Mesenchymal stem cell (in vitro differentiated cells and primary cell): ENCODE measurements at regions not wholly inside any gene's neighbourhood (a gene's known extent, or its start where the extent isn't known, plus 50 kb on each side); places are given as distances from the start of the nearest gene placed in this dataset.

Source experiments
- DNase-seq: peaks from one replicate; pipeline ENCODE4 v3.0.0-alpha.2; 2013
- H2AFZ ChIP-seq: one replicate; pipeline ENCODE4 v1.6.1; 2013; ENCODE audit warnings: low read depth, mild to moderate bottlenecking, control low read depth, inconsistent platforms, low read length, moderate library complexity
- H2AK5ac ChIP-seq: 2 replicates; pipeline ENCODE4 v1.6.1; 2013; ENCODE audit warnings: low read length, moderate library complexity, mild to moderate bottlenecking, inconsistent platforms; ENCODE audit not compliant: severe bottlenecking
- H2BK120ac ChIP-seq: one replicate; pipeline ENCODE4 v1.6.1; 2013; ENCODE audit warnings: low read depth, mild to moderate bottlenecking, inconsistent platforms, low read length, moderate library complexity
- H2BK12ac ChIP-seq, 2 experiments: one replicate each; pipeline ENCODE4 v1.6.1; 2013; ENCODE audit warnings: inconsistent platforms in 2 of 2, low read length in 2 of 2, mild to moderate bottlenecking in 2 of 2, moderate library complexity in 2 of 2, control low read depth in 1 of 2
- H2BK15ac ChIP-seq: one replicate; pipeline ENCODE4 v1.6.1; 2013; ENCODE audit warnings: mild to moderate bottlenecking, low read depth, inconsistent platforms; ENCODE audit not compliant: poor library complexity, severe bottlenecking
- H2BK5ac ChIP-seq: 2 replicates; pipeline ENCODE4 v1.6.1; 2013; ENCODE audit warnings: low read depth, mild to moderate bottlenecking, low read length, control low read depth, inconsistent platforms; ENCODE audit not compliant: poor library complexity, severe bottlenecking
- H3K14ac ChIP-seq, 2 experiments: one replicate each; pipeline ENCODE4 v1.6.1; 2013; ENCODE audit warnings: inconsistent platforms in 2 of 2, low read length in 2 of 2, control low read depth in 1 of 2, mild to moderate bottlenecking in 1 of 2, moderate library complexity in 1 of 2
- H3K18ac ChIP-seq, 2 experiments: one replicate each; pipeline ENCODE4 v1.6.1; 2013; ENCODE audit warnings: inconsistent platforms in 2 of 2, low read length in 2 of 2, control low read depth in 1 of 2, low read depth in 1 of 2, mild to moderate bottlenecking in 1 of 2
- H3K23ac ChIP-seq, 2 experiments: one replicate each; pipeline ENCODE4 v1.6.1; 2013; ENCODE audit warnings: inconsistent platforms in 2 of 2, low read length in 2 of 2, mild to moderate bottlenecking in 2 of 2, moderate library complexity in 2 of 2, control low read depth in 1 of 2
- H3K27ac ChIP-seq: 2 replicates; pipeline ENCODE4 v1.5.1; 2013; ENCODE audit warnings: mild to moderate bottlenecking, moderate library complexity, low read length, control low read depth, inconsistent platforms; ENCODE audit not compliant: poor library complexity, severe bottlenecking
- H3K27me3 ChIP-seq, 2 experiments: 2 replicates each; pipeline versions ENCODE4 v1.6.1 to v1.7.0; 2013; ENCODE audit warnings: low read length in 2 of 2, mild to moderate bottlenecking in 2 of 2, moderate library complexity in 2 of 2, control low read depth in 1 of 2, inconsistent platforms in 1 of 2; ENCODE audit not compliant: control insufficient read depth in 1 of 2, insufficient read depth in 1 of 2
- H3K36me3 ChIP-seq, 2 experiments: 2 replicates each; pipeline versions ENCODE4 v1.6.1 to v1.7.0; 2013; ENCODE audit warnings: low read length in 2 of 2, control low read depth in 1 of 2, inconsistent platforms in 1 of 2, low read depth in 1 of 2, mild to moderate bottlenecking in 1 of 2; ENCODE audit not compliant: insufficient read depth in 2 of 2, control insufficient read depth in 1 of 2
- H3K4ac ChIP-seq, 2 experiments: one replicate each; pipeline ENCODE4 v1.6.1; 2013; ENCODE audit warnings: inconsistent platforms in 2 of 2, low read length in 2 of 2, mild to moderate bottlenecking in 2 of 2, moderate library complexity in 2 of 2, control low read depth in 1 of 2, low read depth in 1 of 2
- H3K4me1 ChIP-seq: 2 replicates; pipeline ENCODE4 v1.6.1; 2013; ENCODE audit warnings: low read depth, low read length, control low read depth; ENCODE audit not compliant: control insufficient read depth, insufficient read depth
- H3K4me2 ChIP-seq: 2 replicates; pipeline ENCODE4 v1.6.1; 2013; ENCODE audit warnings: low read length, mild to moderate bottlenecking, inconsistent platforms; ENCODE audit not compliant: poor library complexity, severe bottlenecking
- H3K4me3 ChIP-seq, 2 experiments: 2 replicates each; pipeline versions ENCODE4 v1.5.1 to v1.7.0; 2013; ENCODE audit warnings: low read length in 2 of 2, mild to moderate bottlenecking in 2 of 2, control low read depth in 1 of 2, low read depth in 1 of 2; ENCODE audit not compliant: insufficient read depth in 1 of 2
- H3K79me1 ChIP-seq: replicated peaks from 2 replicates; pipeline ENCODE4 v1.6.1; 2013; ENCODE audit warnings: mild to moderate bottlenecking, control low read depth, low read length, inconsistent platforms; ENCODE audit not compliant: poor library complexity, severe bottlenecking
- H3K9ac ChIP-seq: 2 replicates; pipeline ENCODE4 v1.7.0; 2013; ENCODE audit warnings: mild to moderate bottlenecking, low read length, moderate library complexity
- H3K9me3 ChIP-seq: 2 replicates; pipeline ENCODE4 v1.7.0; 2013; ENCODE audit warnings: mild to moderate bottlenecking, low read length; ENCODE audit not compliant: control insufficient read depth
- H4K8ac ChIP-seq: one replicate; pipeline ENCODE4 v1.6.1; 2013; ENCODE audit warnings: inconsistent platforms, mild to moderate bottlenecking, low read length, moderate library complexity
- H4K91ac ChIP-seq: one replicate; pipeline ENCODE4 v1.6.1; 2013; ENCODE audit warnings: mild to moderate bottlenecking, low read length, inconsistent platforms
- whole genome bisulfite sequencing: methylation state at CpG from one replicate; pipeline ENCODE4 v1.1.7; 2013; ENCODE audit warnings: mixed read lengths; 5-methylcytosine and 5-hydroxymethylcytosine counted together

- Histone ChIP-seq H3K9ac (no peak overlapping the region), H4K8ac (no peak overlapping the region), H3K79me1 (no peaks in the 10 kb centered on the region), H3K36me3 (no peaks in the 10 kb centered on the region), H3K4ac (no peak overlapping the region), H3K4me3 (no peak overlapping the region), H3K27ac (no peak overlapping the region), H2BK5ac (no peak overlapping the region), H3K9me3 (no peaks in the 10 kb centered on the region), H3K4me2 (no peak overlapping the region), H4K91ac (no peak overlapping the region), H3K14ac (no peak overlapping the region), H3K18ac (no peak overlapping the region), H2BK12ac (no peak overlapping the region), H2BK15ac (no peak overlapping the region), H3K27me3 (no peaks in the 10 kb centered on the region), H2AK5ac (no peak overlapping the region), H3K23ac (no peak overlapping the region), H2BK120ac (no peak overlapping the region), H2AFZ (no peak overlapping the region), H3K4me1 (no peaks in the 10 kb centered on the region)
- 86% methylated on average over 1 of the region's 1 CpG for WGBS
- no peak for DNase-seq
Observed at GRCh38 chr14:27006570-27006969, 408.7 kb upstream of the NOVA1 start.

- H3K9me3 ChIP-seq, result no peaks in the 10 kb centered on the region
- H4K8ac ChIP-seq, result no peak overlapping the region
- H3K9ac ChIP-seq, result no peak overlapping the region
- H2BK5ac ChIP-seq, result no peak overlapping the region
- no peak overlapping the region for H2AFZ ChIP-seq
- no peak overlapping the region for H2BK15ac ChIP-seq
- H3K4ac ChIP-seq, result no peak overlapping the region
- H4K91ac ChIP-seq, result no peak overlapping the region
- no peak overlapping the region for H3K14ac ChIP-seq
- H2BK12ac ChIP-seq, result no peak overlapping the region
- H3K4me2 ChIP-seq, result no peak overlapping the region
- no peaks in the 10 kb centered on the region for H3K36me3 ChIP-seq
- H2BK120ac ChIP-seq, result no peak overlapping the region
- no peak overlapping the region for H3K23ac ChIP-seq
- no peak overlapping the region for H3K4me3 ChIP-seq
- H2AK5ac ChIP-seq, result no peak overlapping the region
- no peak overlapping the region for H3K18ac ChIP-seq
- H3K79me1 ChIP-seq, result no peaks in the 10 kb centered on the region
- no peak for DNase-seq
- H3K4me1 ChIP-seq, result no peaks in the 10 kb centered on the region
- no peak overlapping the region for H3K27ac ChIP-seq
- H3K27me3 ChIP-seq, result no peaks in the 10 kb centered on the region
Observed at GRCh38 chr14:27008187-27008586, 410.4 kb upstream of the NOVA1 start.

- Histone ChIP-seq H4K91ac (no peak overlapping the region), H4K8ac (no peak overlapping the region), H2BK15ac (no peak overlapping the region)
Observed at GRCh38 chr14:27012641-27013040, 414.8 kb upstream of the NOVA1 start.

GRCh38 chr14:27013678-27014077, 415.8 kb upstream of the NOVA1 start:
- Histone ChIP-seq H3K18ac (no peak overlapping the region), H3K9me3 (no peaks in the 10 kb centered on the region), H2BK120ac (no peak overlapping the region), H2AK5ac (no peak overlapping the region), H3K4me2 (no peak overlapping the region), H3K4ac (no peak overlapping the region), H2BK15ac (no peak overlapping the region), H2BK12ac (no peak overlapping the region), H3K4me1 (no peaks in the 10 kb centered on the region), H3K4me3 (no peak overlapping the region), H3K27me3 (no peaks in the 10 kb centered on the region), H3K79me1 (no peaks in the 10 kb centered on the region), H3K27ac (no peak overlapping the region), H3K36me3 (no peaks in the 10 kb centered on the region), H3K14ac (no peak overlapping the region), H3K9ac (no peak overlapping the region), H3K23ac (no peak overlapping the region), H4K8ac (no peak overlapping the region), H2BK5ac (no peak overlapping the region), H2AFZ (no peak overlapping the region), H4K91ac (no peak overlapping the region)
- DNase-seq, result no peak
- WGBS, result 78% methylated on average over 4 of the region's 4 CpGs

More at GRCh38 chr14:27012641-27013040, 414.8 kb upstream of the NOVA1 start:
- no peaks in the 10 kb centered on the region for H3K27me3 ChIP-seq
- no peak overlapping the region for H3K27ac ChIP-seq
- no peak overlapping the region for H2AK5ac ChIP-seq
- no peak overlapping the region for H3K23ac ChIP-seq
- no peak overlapping the region for H3K18ac ChIP-seq
- no peak overlapping the region for H2AFZ ChIP-seq
- H3K36me3 ChIP-seq, result no peaks in the 10 kb centered on the region
- H3K4me2 ChIP-seq, result no peak overlapping the region
- H3K9ac ChIP-seq, result no peak overlapping the region
- DNase-seq, result no peak
- no peaks in the 10 kb centered on the region for H3K9me3 ChIP-seq
- H3K4me1 ChIP-seq, result no peaks in the 10 kb centered on the region
- no peak overlapping the region for H2BK120ac ChIP-seq
- no peak overlapping the region for H2BK5ac ChIP-seq
- no peaks in the 10 kb centered on the region for H3K79me1 ChIP-seq
- no peak overlapping the region for H3K4ac ChIP-seq
- no peak overlapping the region for H2BK12ac ChIP-seq
- H3K14ac ChIP-seq, result no peak overlapping the region
- WGBS, result 78% methylated on average over 3 of the region's 3 CpGs
- H3K4me3 ChIP-seq, result no peak overlapping the region
